Fibroblast of lung (primary cell): ENCODE measurements at regions not wholly inside any gene's neighbourhood (a gene's known extent, or its start where the extent isn't known, plus 50 kb on each side); places are given as distances from the start of the nearest gene placed in this dataset.
"Not testable (repeated sequence)": the region's sequence is repeated elsewhere in the genome, so short reads cannot be mapped to it uniquely, and the experiment has no call there.

ENCODE experiments used
- DNase-seq, 2 donors: peaks; one replicate each; pipeline versions ENCODE4 v3.0.0 to v3.0.0-alpha.2; 2010; ENCODE audit warnings: low read depth in 2 of 2
- H2AFZ ChIP-seq: 2 replicates; pipeline ENCODE4 v1.5.1; 2012; ENCODE audit warnings: low read length, control low read depth, inconsistent platforms
- H3K27ac ChIP-seq: 2 replicates; pipeline ENCODE4 v1.5.1; 2011; ENCODE audit warnings: low read length, control low read depth; ENCODE audit not compliant: insufficient read depth
- H3K27me3 ChIP-seq: 2 replicates; pipeline ENCODE4 v1.5.1; 2011; ENCODE audit warnings: mild to moderate bottlenecking, low read length; ENCODE audit not compliant: control insufficient read depth, insufficient read depth
- H3K36me3 ChIP-seq: 2 replicates; pipeline ENCODE4 v1.5.1; 2011; ENCODE audit warnings: low read length; ENCODE audit not compliant: control insufficient read depth, insufficient read depth
- H3K4me1 ChIP-seq: 2 replicates; pipeline ENCODE4 v1.5.1; 2011; ENCODE audit warnings: low read length; ENCODE audit not compliant: control insufficient read depth, insufficient read depth; ENCODE audit errors: extremely low read depth
- H3K4me2 ChIP-seq: 2 replicates; pipeline ENCODE4 v1.5.1; 2011; ENCODE audit warnings: low read length, control low read depth; ENCODE audit not compliant: insufficient read depth; ENCODE audit errors: extremely low read depth
- H3K4me3 ChIP-seq, 4 experiments: fragments of 200-600 bp in 1 of 4; sonication (generic) in 1 of 4; replicated peaks in 1 of 4; 2 replicates each; pipeline ENCODE4 v1.5.1; 2011 to 2016; ENCODE audit warnings: low read length in 4 of 4, low read depth in 3 of 4, mild to moderate bottlenecking in 3 of 4, control low read depth in 2 of 4, inconsistent platforms in 1 of 4, mixed read lengths in 1 of 4; ENCODE audit not compliant: insufficient read depth in 1 of 4; ENCODE audit errors: control extremely low read depth in 1 of 4
- H3K79me2 ChIP-seq: 2 replicates; pipeline ENCODE4 v1.5.1; 2012; ENCODE audit warnings: mild to moderate bottlenecking, low read length, inconsistent platforms; ENCODE audit not compliant: control insufficient read depth, insufficient read depth
- H3K9ac ChIP-seq: 2 replicates; pipeline ENCODE4 v1.5.1; 2011; ENCODE audit warnings: mild to moderate bottlenecking, low read length, control low read depth; ENCODE audit not compliant: insufficient read depth
- H3K9me3 ChIP-seq: 2 replicates; pipeline ENCODE4 v1.5.1; 2012; ENCODE audit warnings: low read depth, low read length; ENCODE audit not compliant: control insufficient read depth, insufficient read depth
- H4K20me1 ChIP-seq: 2 replicates; pipeline ENCODE4 v1.5.1; 2011; ENCODE audit warnings: low read length; ENCODE audit not compliant: control insufficient read depth, insufficient read depth; ENCODE audit errors: extremely low read depth
- CTCF ChIP-seq, 2 donors: IDR thresholded peaks in 1 of 2; conservative IDR thresholded peaks in 1 of 2; 1 replicate in 1 of 2; 2 replicates in 1 of 2; pipeline ENCODE4 v1.5.1; 2011 to 2012; ENCODE audit warnings: low read length in 2 of 2, control low read depth in 1 of 2, inconsistent platforms in 1 of 2, low read depth in 1 of 2, mild to moderate bottlenecking in 1 of 2
- EZH2 ChIP-seq: IDR thresholded peaks from 2 replicates; pipeline ENCODE4 v1.5.1; 2012; ENCODE audit warnings: low read length, control low read depth, mild to moderate bottlenecking; ENCODE audit errors: missing control alignments

GRCh38 chr2:16750175-16750924 is 84.7 kb upstream of the CYRIA start:
- Histone ChIP-seq H3K27ac (no peak overlapping the region), H3K4me3 (no peak overlapping the region), H2AFZ (no peak overlapping the region), H3K4me2 (no peak overlapping the region), H3K36me3 (no peaks in the 10 kb centered on the region), H3K27me3 (no peaks in the 10 kb centered on the region), H3K4me1 (no peaks in the 10 kb centered on the region), H3K79me2 (no peaks in the 10 kb centered on the region), H4K20me1 (no peaks in the 10 kb centered on the region), H3K9me3 (no peaks in the 10 kb centered on the region), H3K9ac (no peak overlapping the region)
- no peak for DNase-seq
- TF ChIP-seq EZH2 (no peak), CTCF (conservative IDR thresholded peaks at IDR 0.05 in 1 of 2, IDR thresholded peaks at IDR 0.05 in 1 of 2; ENCODE audit: low read depth in 1 of 2, low read length in 2 of 2) (no peak)

- H3K9ac ChIP-seq, H3K9me3 ChIP-seq, H2AFZ ChIP-seq, H3K27me3 ChIP-seq, H3K36me3 ChIP-seq, H3K4me2 ChIP-seq, H3K27ac ChIP-seq, H4K20me1 ChIP-seq, H3K79me2 ChIP-seq, DNase-seq, H3K4me3 ChIP-seq, H3K4me1 ChIP-seq: not testable (repeated sequence)
Measured at GRCh38 chr2:16748511-16749266, 83.1 kb upstream of the CYRIA start.

- no peak for TF ChIP-seq CTCF (conservative IDR thresholded peaks at IDR 0.05 in 1 of 2, IDR thresholded peaks at IDR 0.05 in 1 of 2; ENCODE audit: low read depth in 1 of 2, low read length in 2 of 2)
- TF ChIP-seq EZH2: no peak
- DNase-seq: no peak
- H4K20me1 ChIP-seq: no peaks in the 10 kb centered on the region
Measured at GRCh38 chr2:16747689-16748088, 82.1 kb upstream of the CYRIA start.

More at GRCh38 chr2:16747689-16748088, 82.1 kb upstream of the CYRIA start:
- no peak overlapping the region for H3K4me2 ChIP-seq
- H3K4me3 ChIP-seq: no peak overlapping the region
- H2AFZ ChIP-seq: no peak overlapping the region
- H3K27ac ChIP-seq: no peak overlapping the region
- H3K36me3 ChIP-seq: no peaks in the 10 kb centered on the region
- H3K79me2 ChIP-seq: no peaks in the 10 kb centered on the region
- H3K9ac ChIP-seq: no peak overlapping the region
- H3K4me1 ChIP-seq: no peaks in the 10 kb centered on the region
- no peaks in the 10 kb centered on the region for H3K9me3 ChIP-seq
- H3K27me3 ChIP-seq: no peaks in the 10 kb centered on the region
